Neural progenitor cell (in vitro differentiated cells): ENCODE measurements at regions not wholly inside any gene's neighbourhood (a gene's known extent, or its start where the extent isn't known, plus 50 kb on each side); places are given as distances from the start of the nearest gene placed in this dataset.

Experiments used
- EZH2 ChIP-seq: fragments of 200-600 bp; sonication (generic); IDR thresholded peaks from 2 replicates; pipeline ENCODE4 v1.6.1; 2017; ENCODE audit warnings: antibody characterized with exemption, mild to moderate bottlenecking, moderate library complexity
- TF ChIP-seq, protein P1 (sequence below): fragments of 200-600 bp; sonication (generic); IDR thresholded peaks from 2 replicates; pipeline ENCODE4 v1.5.1; 2017; ENCODE audit warnings: antibody characterized with exemption, mild to moderate bottlenecking

DNA sequence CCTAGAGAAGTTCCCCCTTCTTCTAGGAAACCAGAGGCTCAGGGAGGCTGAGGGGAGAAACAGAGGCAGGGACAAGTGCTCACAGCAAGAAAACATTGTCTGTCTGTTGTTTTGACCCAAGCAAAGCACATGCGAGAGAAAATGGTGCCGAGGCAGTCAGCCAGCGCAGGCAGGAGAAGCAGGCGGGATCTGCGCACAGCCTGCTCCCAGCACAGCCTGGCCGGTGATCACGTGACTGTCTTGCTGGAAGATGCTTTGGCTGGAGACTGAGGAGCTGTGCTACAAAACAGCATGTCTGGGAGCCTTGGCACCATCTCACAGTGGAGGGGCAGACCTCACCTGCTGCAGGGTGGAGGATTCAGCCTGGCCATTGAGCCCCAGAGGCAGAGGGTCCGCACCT lies 93.7 kb upstream of the MYCN start:
- TF ChIP-seq, protein P1, sequence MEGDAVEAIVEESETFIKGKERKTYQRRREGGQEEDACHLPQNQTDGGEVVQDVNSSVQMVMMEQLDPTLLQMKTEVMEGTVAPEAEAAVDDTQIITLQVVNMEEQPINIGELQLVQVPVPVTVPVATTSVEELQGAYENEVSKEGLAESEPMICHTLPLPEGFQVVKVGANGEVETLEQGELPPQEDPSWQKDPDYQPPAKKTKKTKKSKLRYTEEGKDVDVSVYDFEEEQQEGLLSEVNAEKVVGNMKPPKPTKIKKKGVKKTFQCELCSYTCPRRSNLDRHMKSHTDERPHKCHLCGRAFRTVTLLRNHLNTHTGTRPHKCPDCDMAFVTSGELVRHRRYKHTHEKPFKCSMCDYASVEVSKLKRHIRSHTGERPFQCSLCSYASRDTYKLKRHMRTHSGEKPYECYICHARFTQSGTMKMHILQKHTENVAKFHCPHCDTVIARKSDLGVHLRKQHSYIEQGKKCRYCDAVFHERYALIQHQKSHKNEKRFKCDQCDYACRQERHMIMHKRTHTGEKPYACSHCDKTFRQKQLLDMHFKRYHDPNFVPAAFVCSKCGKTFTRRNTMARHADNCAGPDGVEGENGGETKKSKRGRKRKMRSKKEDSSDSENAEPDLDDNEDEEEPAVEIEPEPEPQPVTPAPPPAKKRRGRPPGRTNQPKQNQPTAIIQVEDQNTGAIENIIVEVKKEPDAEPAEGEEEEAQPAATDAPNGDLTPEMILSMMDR: no peak
- TF ChIP-seq EZH2: no peak
